HG02973 (cell line): ENCODE measurements at regions not wholly inside any gene's neighbourhood (a gene's known extent, or its start where the extent isn't known, plus 50 kb on each side); places are given as distances from the start of the nearest gene placed in this dataset.
"Not testable (repeated sequence)": the region's sequence is repeated elsewhere in the genome, so short reads cannot be mapped to it uniquely, and the experiment has no call there.

Experiments
- ATAC-seq: cut with Tn5 transposase; IDR thresholded peaks from one replicate; pipeline ENCODE4 v1.9.1; 2021; ENCODE audit warnings: moderate library complexity; ENCODE audit not compliant: unreplicated experiment

DNA sequence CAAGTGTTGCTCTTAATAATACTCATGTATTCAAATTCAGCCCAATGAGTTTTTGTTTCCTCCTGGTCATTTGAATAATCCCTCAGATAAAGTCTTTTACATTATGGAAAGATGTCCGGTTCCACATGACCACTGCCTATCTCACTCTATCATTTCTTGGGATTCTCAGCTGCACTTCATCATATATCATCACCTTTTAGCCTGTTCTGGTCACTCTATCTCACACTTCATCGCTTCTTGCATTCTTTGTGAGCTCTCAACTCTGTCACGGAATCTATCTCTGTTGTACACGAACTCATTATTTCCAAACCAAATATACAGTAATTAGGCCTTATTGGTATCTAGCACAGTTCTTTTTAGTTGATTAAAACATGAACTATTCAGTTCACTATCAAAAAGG lies 126.9 kb upstream of the HAND2 start:
- no peak for ATAC-seq

GRCh38 chr4:173652283-173652931 lies 122.4 kb upstream of the HAND2 start:
- no peak for ATAC-seq

- no peak for ATAC-seq
These were observed 121.7 kb upstream of the HAND2 start for GRCh38 chr4:173651651-173652282.

- ATAC-seq, result no peak
These were observed 117.9 kb upstream of the HAND2 start for GRCh38 chr4:173647902-173648301.

DNA sequence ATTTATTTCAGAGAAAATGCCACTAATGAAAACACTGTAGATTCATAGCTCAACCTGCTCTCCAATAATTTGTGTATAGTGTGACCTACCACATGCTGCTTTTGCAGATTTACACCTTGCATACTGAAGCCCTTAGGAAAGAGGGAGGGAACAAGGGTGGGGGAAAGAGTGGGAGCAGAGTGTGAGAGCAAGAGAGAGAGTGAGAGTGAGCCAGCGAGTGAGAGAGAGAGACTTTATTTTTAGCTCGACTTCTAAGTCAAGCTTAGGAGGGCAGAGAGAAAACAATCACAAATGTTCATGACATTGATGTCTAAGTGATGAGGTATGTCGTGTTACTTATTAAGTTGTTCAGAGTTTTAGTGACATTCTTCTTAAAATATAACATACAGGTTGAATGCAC lies 112.5 kb upstream of the HAND2 start:
- no peak for ATAC-seq

DNA sequence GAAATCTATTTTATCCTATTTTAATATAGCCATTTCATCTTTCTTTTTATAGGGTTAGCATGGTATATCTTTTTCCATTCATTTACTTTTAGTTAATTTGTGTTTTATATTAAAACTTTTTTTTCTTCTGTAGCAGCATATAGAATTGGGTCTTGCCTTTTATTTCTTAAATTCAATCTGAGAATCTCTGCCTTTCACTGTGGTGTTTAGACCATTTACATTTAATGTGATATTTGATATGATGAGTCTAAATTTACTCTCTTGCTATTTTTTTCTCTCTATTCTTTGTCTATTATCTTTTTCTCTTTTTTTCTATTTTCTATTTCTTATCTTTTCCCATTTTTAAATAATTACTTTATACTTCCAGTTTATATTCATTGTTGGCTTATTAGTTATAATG lies 105.4 kb upstream of the HAND2 start:
- ATAC-seq, result no peak

- no peak for ATAC-seq
These were observed 96.2 kb upstream of the HAND2 start for GRCh38 chr4:173626277-173626676.

DNA sequence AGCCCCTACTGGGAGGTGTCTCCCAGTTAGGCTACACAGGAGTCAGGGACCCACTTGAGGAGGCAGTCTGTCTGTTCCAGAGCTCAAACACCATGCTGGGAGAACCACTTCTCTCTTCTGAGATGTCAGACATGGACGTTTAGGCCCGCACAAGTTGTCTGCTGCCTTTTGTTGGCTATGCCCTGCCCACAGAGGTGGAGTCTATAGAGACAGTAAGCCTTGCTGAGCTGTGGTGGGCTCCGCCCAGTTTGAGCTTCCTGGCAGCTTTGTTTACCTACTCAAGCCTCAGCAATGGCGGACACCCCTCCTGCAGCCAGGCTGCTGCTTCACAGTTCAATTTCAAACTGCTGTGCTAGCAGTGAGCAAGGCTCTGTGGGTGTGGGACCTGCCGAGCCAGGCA lies 88.6 kb upstream of the HAND2 start:
- ATAC-seq, result not testable (repeated sequence)

DNA sequence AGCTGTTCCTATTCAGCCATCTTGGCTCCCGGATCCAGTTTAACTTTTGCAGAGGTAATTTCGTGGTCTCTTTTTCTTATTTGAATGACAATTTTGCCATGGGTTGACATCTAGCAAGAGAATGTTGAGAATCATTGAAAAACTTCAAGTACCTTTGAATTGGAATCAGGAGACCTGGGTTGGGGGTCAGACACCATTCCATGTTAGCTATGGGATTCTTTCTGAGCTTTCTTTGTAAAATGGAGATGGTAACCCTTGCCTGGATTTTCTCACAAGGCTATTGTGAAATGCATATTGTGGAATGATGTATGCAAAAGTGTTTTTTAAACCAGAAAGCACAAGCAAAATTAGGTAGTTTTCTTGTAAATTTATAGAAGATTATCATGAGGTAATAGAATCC lies 79.1 kb upstream of the HAND2 start:
- no peak for ATAC-seq

- not testable (repeated sequence) for ATAC-seq
These were observed 78.6 kb upstream of the HAND2 start for GRCh38 chr4:173608632-173609031.

GRCh38 chr4:173591760-173592159 lies 61.7 kb upstream of the HAND2 start:
- no peak for ATAC-seq

DNA sequence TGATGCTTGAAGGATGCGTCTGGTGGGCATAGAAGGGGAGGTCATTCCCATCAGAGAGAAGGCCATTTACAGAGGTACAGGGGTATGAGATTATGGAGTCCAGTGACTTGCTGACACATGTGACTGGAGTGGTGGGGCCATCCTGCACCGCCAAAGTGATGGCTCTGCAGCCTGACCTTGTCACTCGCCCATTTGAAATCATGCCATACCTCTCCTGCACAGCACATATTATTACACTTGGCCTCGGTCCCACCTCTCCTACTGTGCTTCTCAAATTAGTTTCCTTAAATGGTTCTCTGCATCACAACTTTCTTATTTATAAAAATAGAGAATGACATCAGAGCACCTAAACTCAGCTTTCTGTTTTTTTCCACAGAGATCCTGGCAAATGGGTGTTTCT lies 60.7 kb upstream of the HAND2 start:
- ATAC-seq, result no peak

DNA sequence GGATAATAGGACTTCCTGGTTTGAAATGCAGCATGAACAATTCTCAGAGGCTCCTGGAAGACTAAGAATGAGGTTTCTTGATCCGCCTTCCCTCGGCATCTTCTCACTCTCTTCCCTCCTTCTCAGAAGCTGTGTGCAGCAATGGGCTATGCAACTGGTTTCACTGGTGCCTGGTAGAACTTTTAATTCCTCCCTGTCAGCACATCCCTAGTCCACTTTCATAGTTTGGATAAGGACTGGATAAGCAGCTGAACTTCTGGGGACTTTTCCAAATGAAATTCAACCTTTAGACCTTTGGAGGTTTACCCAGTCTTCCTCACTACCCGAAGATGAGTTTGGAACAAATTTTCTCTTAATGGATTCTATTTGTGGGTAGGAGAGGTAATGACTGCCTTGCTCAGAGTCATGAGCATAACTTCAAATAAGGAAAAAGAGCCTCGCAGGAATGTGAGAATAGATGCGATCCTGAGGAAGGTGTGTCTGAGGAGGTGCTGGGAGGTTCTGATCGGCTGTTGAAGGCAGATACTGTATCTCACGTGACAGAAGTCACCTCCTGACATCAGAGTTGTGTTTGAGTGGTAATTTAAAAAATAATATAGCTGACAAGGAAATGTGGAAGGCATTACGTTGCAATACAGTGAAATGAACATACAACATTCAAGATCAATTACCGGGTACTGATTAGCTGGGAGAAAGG lies 56.0 kb upstream of the HAND2 start:
- no peak for ATAC-seq

DNA sequence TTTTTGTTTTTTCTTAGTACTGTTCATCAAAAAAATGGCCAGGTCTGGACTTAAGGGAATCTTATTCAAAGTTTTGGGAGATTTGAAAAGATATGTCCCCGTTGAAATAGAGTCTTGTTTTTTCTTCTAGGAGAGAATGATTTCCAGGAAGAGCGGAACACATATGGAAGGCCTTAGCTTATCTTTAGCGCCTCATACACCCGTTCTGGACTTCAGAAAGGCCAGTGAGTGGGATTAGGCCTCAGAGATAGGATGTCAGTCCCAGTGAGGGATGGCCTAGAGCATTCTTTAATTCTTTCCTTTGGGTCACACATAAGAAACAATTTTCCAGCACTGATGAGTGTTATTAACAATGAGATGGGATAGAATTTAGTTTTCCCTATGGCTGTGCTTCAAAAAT lies 54.5 kb upstream of the HAND2 start:
- ATAC-seq, result no peak
